NCI-H460 (cell line): ENCODE measurements at regions not wholly inside any gene's neighbourhood (a gene's known extent, or its start where the extent isn't known, plus 50 kb on each side); places are given as distances from the start of the nearest gene placed in this dataset.
"Not testable (repeated sequence)": the region's sequence is repeated elsewhere in the genome, so short reads cannot be mapped to it uniquely, and the experiment has no call there.

Experiments used
- DNase-seq: peaks from one replicate; pipeline ENCODE4 v3.0.0-alpha.2; 2016; ENCODE audit warnings: low read depth; ENCODE audit errors: extremely low read depth

DNA sequence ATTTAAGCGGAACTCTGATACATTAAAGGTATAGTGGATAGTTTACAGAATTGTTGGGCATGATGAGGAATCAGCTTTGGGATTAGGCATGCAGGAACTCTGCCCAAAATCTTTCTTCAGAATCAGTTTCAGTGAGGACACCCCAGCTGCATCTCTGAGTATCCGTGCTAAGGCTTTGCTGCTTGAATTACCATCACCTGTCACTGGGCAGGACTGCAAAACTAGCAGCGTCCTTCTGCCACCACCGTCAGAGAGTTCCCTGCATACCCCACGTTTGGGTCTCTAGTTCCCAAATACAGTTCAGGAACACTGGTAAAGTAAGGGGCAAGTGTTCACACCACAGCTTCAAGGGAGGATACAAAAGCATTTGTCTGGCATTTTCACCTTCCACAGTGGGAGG lies 164.6 kb upstream of the ARHGEF26 start:
- no peak for DNase-seq

DNA sequence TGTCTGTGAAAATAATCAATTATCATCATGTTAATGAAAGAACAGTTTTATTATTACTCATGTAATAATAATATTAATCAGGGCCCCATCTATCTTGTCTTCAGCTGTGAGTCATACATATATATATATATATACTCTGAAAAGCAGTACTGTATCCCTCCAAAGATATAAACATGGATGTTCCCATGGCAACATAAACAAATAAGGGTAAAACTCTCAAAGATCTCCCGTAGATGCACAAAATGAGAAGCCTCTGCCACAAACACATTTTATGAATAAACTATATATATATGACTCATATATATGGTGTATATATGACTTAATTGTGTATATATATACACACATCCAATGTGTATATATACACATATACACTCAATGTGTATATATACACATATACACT lies 163.8 kb upstream of the ARHGEF26 start:
- DNase-seq = no peak

DNA sequence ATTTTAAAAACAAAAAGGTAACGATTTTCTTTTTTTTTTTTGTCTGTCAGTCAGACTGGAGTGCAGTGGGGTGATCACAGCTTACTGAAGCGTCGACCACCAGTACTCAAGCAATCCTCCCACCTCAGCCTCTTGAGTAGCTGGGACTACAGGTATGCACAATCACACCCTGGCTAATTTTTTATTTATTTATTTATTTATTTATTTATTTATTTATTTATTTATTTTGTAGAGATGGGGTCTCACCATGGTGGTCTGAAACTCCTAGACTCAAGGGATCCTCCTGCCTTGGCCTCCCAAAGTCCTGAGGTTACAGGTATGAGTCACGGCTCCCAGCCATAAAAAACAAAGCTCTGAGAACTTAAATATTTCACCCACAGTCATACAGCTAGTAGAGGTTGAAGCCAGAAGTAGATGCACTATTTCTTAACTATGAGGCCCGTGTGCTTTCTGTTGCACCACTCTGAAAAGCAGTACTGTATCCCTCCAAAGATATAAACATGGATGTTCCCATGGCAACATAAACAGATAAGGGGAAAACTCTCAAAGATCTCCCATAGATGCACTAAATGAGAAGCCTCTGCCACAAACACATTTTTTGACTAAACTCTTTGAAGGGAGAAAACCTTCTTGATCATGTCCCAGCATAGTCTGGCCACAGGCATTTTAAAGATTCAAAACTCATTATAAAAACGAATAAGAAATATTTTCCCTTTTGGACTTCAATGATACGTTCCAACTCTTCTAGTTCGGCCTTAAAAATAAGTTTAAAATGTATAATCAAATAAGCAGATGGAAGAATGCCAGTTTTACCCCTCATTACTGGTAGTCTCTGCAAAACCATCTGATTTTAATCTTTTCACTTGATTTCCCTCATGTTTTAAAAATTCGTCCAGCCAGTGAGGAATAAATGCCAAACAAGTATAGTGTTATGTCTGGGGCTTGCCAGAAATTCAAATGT lies 162.3 kb upstream of the ARHGEF26 start:
- no peak for DNase-seq

DNA sequence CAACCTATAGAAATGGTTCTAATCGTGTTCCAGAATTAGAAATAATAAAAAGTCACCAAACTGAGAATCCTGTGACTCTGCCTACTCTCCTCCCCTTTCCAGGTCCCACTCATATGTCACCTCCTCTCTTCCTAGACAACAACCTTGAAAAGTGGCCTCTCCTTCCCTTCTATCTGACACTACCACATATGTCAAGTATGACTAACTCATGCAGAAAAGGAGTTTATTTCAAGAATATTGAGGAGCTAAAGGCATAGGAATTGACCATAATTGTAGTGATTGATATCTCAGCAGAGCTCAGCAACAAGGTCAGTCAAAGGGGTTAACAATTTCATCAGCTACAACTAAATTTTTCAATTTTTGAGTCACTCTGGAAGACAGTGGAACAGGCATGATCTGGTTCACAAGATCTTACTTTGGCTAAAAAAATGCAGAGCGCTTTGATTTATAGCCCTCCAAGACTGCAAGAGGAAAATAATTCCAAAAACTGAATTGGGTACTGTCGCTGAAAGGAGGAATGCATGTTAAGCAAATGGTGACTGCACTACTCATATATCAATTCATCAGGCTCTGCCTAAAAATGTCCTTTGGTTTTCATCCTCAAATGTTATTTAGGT lies 160.6 kb upstream of the ARHGEF26 start:
- DNase-seq = no peak

DNA sequence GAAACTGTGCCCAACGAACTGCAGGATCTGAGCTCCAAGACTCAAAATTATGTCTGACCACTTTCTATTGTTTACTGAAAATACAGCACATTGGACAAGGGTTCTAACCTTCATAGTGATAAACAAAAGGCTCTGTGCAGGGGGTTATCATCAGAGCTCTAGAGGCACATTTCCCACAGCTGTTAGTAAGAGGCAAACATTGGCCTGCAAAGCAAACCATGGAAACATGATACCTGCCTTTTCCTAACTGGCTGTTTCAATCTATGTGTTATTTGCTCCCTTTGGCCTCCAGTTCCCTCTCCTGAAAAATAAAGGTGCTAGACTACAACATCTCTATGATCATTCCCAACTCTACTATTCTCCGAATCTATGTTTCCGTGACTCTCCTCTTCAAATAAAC lies 159.7 kb upstream of the ARHGEF26 start:
- no peak for DNase-seq

DNA sequence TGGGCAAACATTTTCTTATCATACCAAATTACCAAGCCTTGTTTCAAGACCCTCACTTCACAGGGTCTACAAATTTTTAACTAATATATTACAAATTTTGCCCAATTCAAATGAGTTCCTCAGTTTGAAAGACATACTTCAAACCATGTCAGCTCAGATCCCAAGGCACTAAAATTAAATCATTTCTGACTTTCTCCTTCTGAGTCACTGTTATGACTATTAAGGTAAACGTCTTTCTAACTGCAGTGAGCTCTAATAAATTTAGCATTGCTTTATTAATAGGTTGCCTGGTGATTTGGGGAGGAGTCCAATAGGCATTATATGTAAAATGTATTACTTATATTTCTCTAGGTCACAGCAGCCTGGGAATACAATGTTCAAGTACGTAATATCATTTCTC lies 158.2 kb upstream of the ARHGEF26 start:
- DNase-seq = no peak

DNA sequence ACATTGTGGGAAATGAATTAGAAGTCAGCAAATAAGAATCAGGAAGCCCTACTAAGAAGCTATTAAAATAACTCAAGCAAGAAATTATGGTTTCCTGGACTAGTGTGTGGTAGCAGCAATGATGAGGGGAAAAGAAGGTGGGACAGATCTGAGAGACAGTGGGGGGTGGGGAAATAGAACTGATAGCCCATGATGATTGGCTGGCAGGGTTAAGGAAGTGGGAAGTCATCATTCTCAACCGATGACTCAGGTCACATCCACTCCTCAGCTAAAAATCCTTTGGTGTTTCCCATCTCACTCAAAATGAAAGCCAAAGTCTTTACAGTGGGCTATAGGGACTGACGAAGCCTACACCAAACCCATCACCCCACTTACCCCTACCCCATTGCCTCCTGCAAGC lies 153.9 kb upstream of the ARHGEF26 start:
- DNase-seq = no peak

DNA sequence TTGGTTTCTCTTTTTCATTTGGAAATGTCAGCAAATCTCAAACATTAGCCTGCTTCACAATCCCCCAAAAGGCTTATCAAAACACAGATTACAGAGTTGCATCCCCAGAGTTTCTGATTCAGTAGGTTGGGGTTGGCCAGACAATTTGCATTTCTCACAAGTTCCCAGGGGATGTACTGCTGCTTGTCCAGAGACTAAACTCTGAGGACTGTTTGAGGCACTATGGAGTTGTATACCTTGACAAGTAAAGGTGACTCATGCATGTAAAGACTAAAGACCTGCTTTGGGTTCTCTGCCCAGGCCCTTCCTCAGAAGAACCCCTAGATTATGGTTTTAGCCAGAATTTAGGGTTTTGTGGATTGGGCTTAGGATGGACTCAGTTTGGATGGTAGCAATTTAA lies 151.1 kb upstream of the ARHGEF26 start:
- DNase-seq = no peak

DNA sequence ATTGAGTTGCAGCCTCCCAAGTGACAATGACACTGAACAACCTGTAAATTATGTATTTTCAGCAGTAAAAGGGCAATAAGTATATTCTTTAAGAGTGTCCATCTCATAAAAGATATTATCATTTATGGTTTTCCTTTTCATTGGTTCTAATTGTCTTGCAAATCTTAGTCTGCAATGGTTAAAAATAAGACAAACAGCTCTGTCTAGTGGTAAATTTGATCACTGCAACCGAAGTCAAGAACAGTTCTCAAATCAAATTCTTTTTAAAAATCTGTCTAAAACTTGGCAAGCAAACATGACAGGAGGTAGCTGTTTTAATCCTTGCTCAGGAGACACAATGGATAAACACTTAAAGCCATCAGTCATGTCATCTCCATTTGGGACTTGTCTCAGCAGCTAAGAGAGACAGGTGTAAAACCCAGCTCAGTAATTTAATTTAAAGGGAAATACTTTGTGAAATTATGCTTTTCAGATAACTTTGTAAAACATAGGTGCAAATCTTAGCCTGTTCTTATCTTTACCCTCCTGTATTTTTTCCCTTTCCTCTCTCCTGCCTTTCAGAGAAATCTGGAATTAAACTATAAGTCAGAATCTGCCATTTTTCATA lies 150.3 kb upstream of the ARHGEF26 start:
- peak; percentile 6 for DNase-seq

DNA sequence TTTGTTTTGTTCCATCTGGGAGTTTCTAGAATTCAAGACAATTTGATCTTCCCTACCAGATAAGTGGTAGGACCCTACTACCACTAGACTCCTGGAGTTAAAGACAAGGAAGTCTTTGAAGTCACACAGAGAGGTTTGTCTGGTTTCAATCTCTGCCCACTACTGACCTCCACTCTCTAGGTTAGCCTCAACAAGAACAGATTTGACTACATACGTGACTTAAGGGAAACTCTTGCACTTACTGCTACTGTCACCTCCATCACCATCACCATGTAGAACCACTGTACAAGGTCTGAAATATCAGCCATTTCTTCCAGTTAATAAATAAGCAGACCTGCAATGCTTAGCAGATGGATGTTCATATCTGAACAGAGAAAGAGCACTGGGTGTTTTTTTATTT lies 148.3 kb upstream of the ARHGEF26 start:
- no peak for DNase-seq

DNA sequence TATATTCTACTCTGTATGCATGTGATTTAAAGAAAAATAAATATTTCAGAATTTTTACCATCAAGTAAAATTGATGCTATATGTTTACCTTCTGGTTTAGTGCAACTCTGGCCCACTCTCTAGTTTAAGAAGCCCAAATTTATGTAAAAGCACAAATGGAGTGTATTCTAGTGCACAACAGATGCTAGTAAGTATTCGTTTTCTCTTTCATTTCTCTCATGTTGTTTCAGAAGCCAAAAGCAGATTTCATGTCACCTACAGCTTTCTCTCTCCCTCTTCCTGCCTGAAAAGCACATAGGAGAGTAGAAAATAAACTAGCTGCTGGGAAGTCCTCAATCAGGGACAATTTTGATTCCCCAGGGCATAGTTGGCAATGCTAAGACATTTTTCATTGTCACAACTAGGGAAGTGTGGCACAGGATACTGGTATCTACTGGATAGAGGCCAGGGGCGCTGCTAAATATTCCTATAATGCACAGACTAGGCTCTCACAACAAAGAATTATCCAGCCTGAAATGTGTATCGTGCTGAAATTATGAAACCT lies 147.4 kb upstream of the ARHGEF26 start:
- DNase-seq = no peak

DNA sequence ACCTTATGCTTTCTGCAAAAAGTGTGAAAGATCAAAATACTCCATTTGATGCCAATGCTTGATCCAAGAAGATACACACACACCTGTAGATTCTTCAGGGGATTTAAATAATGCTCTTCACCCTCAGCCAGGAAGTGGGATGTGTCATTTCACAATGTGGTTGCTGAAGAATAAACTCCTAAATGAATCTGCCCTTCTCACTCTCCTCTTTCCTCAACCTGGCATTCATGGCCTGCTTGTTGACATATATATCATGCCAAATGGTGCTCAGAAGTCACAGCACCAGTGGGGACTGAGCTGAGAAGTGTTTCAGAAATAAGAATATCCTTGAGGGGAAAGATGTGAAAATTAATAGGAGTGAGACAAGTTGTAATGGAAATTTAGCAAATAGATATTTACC lies 146.6 kb upstream of the ARHGEF26 start:
- DNase-seq = no peak

DNA sequence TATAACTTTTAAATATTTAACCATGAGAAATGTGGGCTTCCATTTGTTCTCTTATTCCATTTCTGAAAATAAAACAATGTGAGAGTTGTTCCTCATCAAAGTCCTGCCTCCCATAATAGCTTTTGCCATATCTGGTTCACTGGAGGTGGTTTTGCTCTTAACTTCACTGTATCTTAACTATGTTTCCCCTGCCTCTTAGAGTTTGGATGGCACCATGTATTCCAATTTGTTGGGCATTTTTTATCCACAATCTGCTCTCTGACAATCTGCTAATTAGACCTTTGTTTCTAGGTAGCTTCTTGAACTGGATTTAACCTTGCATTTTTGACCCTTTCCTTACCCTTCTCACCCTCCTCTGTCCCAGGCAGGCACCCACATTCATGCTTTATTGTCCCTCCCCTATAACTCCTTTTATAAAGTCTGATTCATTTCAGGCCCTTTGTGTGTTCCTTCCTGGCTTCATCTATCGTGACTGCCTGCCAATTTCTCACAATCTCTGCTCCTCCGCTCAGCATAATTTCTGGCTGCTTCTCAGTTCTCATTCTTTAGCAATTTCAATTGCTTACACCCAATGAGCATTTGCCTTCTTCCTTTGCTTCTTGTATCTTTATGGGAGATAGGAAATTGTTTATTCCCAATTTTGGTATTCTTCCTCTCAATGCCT lies 144.2 kb upstream of the ARHGEF26 start:
- no peak for DNase-seq

DNA sequence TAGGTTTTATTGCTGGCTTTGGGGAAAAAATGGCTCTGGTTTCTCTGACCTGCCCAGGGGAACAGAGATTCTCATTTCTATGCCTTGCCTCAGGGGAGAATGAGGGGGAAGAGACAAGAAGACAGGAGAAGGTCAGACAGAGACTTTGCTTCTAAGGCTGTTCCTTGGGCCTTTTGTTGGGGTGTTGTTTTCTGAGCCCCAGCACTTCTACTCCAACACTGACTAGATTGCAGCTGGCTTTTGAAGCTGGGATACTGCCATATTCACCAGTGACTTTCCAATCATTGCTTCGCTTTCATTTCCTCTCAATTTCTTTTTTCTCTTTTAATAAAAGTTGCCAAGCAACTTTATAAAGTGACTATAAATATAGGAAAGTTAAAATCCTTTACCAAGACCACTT lies 143.2 kb upstream of the ARHGEF26 start:
- DNase-seq = no peak

DNA sequence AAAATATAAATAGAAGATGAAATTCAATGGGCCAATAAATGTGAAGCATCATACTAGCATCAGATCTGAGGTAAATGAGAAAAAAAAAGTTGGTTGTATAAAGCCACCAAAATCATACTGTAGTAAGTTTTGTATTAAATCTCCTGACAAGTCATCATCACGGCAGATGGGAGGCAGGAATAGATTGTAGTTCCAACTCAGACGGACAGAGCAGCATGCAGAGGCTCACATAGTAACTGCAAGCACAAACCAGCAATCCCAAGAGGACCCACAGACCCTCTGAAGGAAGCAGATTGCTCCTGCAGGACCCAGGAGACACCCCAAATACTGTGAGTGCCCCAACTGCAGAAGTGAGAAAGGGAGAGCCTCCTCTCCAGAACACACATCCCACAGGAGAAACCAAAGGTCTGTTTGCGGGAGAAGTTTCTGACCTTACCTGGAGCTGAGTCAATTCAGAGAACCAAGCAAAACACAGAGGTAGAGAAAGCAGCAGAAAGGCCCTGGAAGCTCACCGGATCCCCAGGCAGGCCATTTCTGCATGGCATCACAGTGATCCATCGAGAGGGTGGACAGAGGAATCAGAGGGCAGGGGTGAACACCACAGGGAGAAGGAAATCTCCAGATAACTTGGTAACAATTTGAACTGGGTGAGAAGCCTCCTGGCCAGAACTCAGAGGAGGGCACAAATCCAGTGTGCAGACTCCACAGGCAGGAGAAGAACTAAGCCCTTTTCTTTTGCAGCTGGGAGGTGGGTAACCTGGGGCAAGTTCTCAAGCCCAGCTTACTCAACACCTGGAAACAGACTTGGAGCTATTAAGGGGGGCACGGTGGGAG lies 141.6 kb upstream of the ARHGEF26 start:
- DNase-seq = no peak

DNA sequence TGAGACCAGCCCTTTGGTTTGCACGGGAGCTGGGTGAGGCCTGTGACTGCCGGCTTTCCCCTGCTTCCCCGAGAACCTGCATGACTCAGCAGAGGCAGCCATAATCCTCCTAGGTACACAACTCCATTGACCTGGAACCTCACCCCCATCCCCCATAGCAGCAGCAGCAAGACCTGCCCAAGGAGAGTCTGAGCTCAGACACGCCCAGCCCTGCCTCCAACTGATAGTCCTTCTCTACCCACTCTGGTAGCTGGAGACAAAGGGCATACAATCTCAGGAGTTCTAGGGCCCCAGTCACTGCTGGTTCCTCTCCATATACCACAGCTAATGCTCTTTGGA lies 141.0 kb upstream of the ARHGEF26 start:
- no peak for DNase-seq

DNA sequence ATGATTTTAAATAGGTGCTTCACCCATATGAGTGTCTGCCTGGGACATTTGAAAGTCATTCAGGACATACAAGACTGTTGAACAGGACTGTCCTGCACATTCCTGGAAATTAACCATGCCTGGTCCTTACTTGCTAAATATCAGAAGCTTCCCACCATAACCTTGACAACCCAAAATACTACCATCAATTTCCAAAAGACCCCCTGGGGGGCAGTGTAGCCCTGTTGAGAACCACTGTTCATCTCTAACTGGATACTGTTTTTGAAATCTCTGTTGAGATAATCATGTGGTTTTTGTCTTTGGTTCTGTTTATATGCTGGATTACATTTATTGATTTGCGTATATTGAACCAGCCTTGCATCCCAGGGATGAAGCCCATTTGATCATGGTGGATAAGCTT lies 123.8 kb upstream of the ARHGEF26 start:
- DNase-seq = not testable (repeated sequence)

DNA sequence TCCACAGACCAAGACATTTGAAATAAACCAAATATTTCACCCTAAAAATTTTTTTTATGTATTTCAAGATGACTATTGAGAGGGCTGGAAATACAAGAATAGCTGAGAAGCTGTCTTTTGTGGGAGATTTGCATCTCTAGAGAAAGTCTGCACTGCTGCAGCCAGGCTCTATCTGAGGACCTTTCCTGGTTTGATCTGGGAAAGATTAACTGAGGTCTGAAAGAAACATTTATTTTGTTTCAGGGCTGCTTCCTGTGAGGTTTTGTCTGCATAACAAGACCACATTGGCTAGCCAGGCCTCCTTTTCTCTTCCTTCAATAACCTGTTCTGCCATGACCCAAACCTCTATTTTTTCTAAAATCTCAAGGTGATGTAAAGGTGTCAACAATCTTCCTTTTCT lies 117.5 kb upstream of the ARHGEF26 start:
- DNase-seq = no peak

DNA sequence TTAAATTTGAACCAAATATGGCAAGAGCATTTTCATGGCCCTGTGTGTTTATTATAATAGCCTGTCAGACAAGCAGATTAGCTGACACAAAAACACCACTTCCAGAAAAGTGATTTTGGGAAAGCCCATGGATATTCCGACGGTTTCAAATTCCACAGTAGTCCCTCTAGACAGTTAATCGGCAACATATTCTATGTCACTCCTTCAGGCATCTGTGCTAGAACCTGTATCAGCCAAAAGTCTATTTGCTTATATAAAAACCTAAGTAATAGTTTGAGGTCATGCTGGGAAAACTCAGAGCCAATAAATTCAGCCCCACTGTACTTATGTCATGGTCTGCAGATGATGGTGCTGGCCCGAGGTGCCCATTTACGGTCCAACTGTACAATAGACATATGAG lies 110.2 kb upstream of the ARHGEF26 start:
- DNase-seq = no peak

DNA sequence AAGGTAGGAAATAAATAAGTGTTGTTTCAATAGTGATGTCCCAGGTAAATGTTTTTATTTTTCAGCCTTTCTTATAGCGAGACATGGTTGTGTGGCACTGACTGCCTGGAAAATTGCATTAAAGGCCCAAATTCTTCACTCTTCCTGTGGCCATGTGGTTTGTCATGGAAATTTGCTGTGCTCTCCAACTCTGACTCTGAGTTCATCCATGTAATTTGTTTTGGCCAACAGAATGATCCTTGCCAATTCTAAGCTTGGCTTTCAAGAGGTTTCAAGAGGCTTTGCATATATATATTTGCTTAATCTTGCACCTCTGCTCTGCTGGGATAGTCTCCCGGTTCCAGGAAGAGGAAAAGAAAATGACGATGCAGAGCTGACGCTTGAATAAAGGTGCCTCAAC lies 107.5 kb upstream of the ARHGEF26 start:
- no peak for DNase-seq
